ENCODE measurements at regions not wholly inside any gene's neighbourhood (a gene's known extent, or its start where the extent isn't known, plus 50 kb on each side); places are given as distances from the start of the nearest gene placed in this dataset.
"Not testable (repeated sequence)": the region's sequence is repeated elsewhere in the genome, so short reads cannot be mapped to it uniquely, and the experiment has no call there.

DNA sequence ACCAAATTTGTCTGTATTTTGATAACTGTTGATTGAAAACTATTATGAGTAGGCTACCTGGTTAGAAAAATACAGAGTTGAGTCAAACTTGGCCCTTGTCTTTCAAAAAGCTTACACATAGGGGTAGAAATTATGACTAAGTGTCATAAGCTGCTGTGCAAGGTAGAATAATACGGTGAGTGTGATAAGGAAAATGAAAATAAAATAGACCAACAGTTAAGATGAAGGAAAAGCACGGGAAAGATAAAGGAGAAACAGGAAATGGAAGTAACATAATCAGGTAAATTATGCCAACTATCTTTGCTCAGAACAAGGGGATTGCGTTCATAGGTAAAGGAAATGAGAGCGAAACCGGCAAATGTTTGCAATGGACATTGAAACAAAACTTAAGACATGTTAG is 302.5 kb downstream of the PCDH7 start:
- no peak for DNase-seq

DNA sequence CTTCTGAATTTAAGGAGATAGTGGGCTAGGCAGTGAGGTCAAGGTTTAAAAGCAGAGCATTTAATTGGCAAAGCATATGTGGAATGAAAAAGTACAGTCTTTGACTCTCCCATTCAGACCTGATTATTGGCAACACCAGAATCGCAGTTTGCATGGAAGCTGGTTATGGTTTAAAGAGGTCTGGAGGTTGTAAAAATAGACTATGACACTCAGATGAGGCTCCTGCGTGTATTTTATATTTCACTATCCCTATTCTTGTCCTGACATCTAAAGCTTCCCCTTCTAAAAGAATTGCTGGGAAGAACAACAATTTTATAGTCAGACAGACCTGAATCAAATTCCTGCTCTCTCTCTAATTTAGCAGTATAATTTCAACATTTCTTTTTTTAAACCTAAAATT is 302.9 kb downstream of the PCDH7 start:
- DNase-seq, result no peak

DNA sequence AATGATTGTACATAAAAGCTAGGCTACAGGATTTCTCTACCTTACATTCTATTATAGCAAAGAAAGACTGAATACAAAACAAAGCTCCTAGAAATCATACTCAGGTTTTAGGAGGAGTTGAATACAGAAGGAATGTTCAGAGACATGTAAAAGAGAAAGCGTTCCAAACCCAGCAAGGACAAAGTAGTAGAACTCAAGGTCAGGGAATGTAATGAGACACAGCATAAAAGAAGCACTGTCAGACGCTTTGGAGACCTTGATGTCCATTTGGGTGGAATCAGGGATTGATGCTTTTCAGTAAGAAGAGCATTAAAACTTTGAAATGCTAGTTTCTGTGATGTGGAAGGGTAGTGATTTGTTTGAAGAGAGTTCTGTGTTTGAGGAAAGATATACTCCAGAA is 303.6 kb downstream of the PCDH7 start:
- DNase-seq, result no peak

DNA sequence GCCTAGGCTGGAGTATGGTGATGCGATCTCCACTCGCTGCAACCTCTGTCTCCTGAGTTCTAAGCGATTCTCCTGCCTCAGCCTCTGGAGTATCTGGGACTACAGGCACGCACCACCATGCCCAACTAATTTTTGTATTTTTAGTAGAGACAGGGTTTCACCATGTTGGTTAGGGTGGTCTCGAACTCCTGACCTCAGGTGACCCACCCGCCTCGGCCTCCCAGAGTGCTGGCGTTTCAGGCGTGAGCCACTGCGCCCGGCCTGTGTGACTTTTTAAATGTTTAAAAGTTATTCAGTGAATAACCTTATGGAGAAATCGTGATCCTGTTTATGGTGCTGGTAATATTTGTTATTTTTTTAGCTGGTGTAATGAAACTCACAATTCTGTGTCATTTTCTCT is 304.6 kb downstream of the PCDH7 start:
- DNase-seq, result not testable (repeated sequence)

DNA sequence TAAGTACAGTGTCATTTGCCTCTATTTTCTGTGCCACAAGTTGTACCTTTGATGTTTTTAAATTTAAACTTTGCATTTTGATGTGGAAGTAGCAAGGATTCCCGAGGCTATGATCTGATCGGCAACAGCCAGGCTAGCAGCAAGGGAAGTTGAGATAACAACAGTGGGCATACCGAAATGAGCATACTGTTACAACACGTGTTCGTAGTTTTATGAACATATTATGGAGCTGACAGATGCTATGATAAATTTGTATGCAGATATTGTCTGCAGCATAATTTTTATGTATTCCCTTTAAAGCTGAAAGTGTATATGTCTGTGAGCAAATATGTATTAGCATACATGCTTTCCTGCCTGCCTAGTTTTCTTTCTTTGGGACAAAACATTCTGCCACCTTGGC is 306.1 kb downstream of the PCDH7 start:
- DNase-seq, result no peak

DNA sequence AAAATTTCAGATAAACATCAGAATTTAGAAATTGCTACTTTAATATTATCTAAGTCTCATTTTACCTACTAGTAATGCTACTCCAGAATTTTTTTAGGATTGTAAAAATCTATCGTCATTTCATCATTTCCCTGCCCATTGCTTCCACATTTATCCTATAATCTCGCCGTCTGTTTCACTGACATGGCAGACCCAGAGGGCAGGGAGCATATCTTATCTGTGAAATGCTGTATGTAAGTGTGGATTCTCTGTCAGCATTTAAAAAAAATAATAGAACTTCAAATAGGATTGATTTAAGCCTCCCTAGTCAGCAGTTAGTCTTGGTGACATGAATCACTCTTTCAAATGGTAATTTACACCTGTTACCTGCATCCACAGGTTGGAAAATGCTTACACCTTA is 314.4 kb downstream of the PCDH7 start:
- DNase-seq, result no peak

DNA sequence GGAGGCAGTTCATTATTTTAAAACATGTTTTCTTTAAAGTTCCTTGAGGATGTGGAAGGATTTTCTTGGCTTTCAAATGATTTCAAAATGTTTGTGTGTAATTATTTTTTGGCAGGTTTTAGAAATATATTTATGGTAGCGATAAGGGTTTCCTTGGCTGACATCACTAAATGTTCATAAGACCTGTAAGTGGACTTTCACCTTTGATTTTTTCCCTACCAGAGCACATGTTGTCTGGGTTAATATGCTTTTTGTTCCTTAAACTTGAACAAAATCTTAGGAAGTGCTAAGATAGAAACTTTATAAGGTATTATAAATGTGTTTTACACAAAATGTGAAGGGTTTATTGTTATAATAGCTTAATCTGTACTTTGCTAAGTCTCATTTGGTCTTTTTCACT is 315.6 kb downstream of the PCDH7 start:
- DNase-seq, result no peak

DNA sequence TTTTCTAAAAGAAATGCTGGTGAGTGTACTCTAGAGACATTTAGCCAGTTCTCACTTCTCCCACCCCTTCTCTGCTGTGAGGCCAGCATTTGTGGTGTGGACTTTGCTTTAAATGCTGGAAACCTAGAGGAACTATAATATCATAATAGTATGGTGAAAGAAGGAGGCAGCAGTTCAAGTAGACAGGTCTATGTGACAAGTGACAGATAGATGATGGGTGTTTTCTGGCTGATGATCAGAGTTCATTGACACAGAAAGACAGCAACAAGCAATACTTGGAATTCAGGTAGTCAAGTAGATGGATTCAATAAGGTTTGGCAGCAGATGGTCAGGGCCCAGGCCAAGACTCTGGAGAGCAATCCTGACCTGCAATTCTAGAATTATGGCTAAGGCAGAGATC is 317.5 kb downstream of the PCDH7 start:
- no peak for DNase-seq

DNA sequence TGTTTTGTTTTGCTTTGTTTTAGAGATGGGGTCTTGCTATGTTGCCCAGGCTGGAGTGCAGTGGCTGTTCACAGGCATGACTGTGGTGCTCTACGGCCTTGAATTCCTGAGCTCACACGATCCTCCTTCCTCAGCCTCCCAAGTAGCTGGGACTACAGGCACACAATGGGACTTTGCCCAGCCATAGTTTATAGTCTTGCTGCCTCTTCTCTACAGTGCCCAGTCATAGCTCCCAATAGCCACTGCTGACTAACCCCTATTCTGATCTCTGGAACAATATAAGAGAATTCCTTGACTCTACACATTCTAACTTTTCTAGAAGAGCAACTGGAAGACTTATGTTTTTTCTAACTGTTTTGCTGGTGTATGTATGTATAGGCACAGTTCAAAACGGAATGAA is 319.2 kb downstream of the PCDH7 start:
- DNase-seq, result no peak

DNA sequence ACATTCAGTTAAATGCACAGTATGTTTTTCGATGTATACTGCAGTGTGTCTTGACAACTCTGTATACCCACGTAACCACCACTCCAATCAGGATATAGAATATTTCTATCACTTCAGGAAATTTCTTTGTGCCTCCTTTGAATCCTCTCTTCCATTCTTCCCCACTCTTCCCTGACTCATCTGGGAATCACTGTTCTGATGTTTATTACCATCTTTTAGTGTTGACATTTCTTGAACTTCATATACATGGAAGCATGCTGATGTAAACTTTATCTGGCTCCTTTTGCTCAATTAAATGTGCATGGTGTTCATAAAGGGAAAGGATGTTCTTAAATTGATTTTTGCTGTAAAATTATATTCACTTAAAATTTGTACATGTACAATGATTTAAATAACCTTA is 319.9 kb downstream of the PCDH7 start:
- DNase-seq, result no peak

DNA sequence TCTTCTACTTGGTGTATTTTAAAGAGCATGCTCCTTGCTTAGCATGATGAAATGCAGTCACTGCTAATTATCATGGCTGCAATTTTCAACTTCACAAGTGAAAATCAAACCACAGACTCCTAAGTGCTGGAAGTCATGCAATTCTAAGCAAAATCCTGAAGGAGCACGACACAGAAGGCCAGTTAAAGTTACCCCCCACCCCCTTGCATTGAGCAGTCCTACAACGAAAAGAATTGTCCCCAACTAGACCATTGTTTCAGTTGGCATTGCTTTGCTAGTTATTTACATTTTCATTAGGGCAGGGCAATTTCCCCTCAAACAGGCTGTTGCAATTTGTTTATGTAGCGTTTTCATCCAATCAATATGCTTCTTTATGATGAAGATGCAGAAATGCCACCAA is 321.2 kb downstream of the PCDH7 start:
- no peak for DNase-seq

DNA sequence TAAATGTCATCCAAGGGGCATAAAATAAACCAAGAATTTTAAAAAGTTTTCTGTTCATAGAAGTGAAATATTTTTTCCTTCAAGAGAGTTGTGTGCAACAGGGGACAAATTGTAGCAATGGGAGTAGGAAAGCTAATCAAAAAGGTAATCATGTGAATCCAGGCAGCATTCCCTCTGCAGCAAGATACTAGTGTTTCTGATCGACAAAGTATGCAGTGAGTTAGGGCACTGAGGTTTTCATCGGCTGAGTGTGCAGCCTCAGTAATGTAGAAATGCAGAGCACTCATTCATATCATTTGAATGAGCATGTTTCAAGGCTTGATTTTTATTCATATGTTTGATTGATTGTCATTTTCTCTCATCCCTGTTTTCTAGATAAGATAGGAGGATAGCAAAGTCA is 321.7 kb downstream of the PCDH7 start:
- no peak for DNase-seq

DNA sequence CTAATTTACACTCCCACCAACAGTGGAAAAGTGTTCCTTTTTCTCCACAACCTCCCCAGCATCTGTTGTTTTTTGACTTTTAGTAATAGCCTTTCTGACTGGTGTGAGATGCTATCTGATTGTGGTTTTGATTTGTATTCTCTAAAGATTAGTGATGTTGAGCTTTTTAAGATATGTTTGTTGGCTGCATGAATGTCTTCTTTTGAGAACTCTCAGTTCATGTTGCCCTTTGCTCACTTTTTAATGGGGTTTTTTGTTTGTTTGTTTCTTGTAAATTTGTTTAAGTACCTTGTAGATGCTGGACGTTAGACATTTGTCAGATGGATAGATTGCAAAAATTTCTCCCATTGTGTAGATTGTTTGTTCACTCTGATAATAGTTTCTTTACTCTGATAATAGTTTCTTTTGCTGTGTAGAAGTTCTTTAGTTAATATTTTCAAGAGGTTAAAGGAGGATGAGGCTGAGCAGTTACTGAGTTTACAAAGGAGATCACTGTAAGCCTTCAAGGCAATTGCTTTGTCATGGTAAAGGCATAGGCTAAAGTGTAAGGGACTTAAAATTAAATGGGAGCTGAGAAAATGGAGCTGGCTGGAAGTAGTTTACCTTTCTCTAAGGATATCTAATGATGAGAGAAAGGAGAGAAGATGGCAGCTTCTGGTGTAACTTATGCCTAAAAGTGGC is 323.4 kb downstream of the PCDH7 start:
- no peak for DNase-seq

DNA sequence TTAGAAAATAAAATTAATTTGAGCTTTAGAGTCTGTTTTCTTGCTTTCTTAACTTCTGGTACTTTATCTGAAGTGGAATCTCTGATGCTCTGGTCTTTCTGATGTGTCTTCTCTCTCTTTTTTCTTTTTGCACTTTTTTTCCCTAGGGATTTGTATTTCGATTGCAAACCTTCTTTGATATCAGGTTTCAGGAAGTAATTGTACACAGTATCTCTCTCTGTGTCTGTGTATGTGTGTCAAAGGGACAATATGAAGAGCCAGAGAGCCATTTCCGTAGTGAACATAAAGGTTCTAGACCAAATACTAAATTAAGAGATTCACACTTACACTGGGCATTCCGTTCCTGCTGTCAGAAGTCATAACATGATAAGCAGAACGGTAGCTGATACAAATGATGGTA is 325.0 kb downstream of the PCDH7 start:
- DNase-seq, result no peak

DNA sequence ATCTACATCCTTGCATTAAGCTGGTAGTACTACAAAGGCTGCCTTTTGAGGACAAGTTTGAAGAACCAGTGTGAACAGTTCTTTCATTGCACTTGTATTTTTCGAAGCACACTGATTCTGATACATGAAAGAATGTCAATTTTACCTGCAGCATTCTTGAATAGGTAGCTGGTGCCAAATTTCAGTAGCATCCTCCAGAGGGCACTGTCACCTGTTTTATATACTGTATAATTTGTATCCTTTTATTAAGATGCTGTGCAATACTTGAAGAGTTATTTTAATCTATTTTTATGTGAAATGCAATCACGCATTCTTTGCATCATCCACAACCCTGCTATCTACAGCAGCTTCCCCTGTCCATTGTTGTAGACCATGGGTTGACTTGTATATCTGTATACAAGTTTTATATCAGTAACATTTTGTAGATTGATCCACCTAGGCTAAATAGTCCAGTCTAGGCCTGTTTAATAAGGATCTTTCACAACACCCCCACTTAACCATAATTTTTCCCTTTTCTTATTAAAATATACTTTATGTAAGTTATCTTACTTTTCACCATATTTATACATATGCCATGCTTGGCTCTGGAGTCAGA is 325.7 kb downstream of the PCDH7 start:
- no peak for DNase-seq

DNA sequence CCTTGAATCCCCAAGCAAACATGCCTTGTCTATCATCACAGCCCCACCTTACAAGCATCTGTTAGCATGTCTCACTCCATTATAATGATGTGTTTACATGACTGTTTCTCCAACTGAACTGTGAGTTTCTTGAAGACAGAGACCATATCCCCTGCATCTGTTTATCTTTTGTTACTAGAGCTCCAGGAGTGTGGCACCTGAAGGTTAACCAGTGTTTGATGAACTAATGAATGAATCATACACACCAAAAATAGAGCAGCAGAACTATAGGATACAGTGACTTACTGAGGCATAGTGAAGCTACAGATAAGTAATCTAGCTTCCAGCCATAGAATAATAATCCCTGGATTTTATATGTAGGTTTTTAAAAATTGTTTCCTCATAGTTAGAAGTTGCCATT is 331.0 kb downstream of the PCDH7 start:
- no peak for DNase-seq

DNA sequence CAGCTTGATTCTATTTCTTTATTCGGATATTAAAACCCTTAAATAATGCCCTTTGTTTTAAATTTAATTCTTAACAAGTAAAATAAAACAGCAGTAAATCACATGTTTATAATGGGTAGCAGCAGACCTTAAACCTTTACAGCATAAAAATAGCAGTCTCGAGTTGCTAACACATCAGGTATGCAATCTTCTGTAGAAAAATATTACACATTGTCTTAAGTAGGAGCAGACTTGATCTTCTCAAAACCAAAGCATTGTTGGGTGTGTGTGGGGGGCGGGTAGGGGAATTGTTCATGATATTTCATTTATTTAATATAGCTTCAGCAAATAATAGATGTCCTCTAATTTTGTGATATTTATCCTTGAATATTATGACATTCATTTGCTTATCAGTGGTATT is 331.4 kb downstream of the PCDH7 start:
- no peak for DNase-seq

DNA sequence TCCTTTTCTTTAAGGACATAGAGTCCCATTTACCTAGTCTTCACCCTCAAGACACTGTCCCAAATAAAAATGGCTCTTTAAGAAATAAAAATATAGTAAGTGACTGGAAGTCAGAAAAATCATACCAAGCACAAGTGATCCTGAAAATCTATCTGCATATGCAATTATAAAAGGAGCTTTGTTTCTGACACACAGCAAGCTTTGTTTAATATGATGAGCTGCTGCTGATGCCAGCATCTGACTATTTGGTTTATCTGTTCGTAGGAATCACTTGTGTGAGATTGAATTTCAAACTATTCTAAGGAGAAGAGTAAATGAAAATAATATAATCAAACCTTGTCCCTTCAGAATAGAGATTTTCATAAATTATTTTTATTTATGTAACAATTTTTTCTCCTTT is 332.4 kb downstream of the PCDH7 start:
- DNase-seq, result no peak

DNA sequence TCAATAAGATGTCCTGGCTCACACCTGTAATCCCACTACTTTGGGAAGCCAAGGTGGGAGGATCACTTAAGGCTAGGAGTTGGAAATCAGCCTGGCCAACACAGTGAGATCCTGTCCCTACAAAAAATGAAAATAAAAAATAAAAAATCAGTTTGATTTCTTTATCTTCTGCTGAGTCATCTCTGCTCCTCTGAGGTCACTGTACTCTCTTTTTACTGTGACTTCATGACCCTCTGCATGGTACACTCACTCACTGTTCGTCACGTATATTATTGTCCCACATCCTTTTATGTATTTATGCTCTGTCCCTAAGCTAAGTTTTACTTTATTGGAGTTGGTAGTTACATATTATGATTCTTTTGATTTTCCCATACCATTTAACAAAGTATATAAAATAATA is 333.3 kb downstream of the PCDH7 start:
- no peak for DNase-seq

DNA sequence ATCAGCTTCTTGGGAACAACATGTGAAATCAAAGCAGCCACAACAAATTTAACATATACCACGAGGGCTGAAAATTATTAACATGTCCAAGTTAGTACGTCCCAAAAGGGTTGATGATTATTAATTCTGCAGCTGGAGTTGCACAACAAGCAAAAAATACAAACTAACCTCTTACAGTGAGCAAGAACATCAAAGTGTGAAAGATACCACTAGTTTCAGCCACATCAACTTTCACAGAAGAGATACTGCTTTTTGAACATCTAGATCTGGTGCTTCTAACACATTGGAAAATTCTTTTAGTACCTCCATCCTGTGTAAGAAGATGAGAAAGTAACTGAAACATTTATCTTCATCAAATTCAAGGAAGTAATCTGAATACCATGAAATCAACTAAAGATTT is 334.1 kb downstream of the PCDH7 start:
- no peak for DNase-seq

DNA sequence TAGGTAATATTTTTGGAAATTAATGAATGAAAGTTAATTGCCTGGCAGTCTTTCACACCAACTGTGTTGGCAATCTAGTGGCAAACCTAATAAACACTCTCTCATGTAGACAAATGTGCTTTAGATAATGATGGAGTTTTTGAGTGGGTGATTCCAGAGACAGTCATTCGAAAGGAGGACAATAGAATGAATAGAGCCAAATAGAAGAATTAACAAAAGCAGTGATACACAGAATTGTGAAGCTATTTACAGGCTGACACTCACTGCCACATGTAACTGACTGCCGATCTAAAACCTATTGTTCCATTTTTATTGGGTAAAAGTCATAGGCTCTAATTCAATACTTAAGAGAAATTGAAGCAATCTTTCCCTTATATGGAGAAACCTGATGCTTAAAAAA is 338.5 kb downstream of the PCDH7 start:
- no peak for DNase-seq

DNA sequence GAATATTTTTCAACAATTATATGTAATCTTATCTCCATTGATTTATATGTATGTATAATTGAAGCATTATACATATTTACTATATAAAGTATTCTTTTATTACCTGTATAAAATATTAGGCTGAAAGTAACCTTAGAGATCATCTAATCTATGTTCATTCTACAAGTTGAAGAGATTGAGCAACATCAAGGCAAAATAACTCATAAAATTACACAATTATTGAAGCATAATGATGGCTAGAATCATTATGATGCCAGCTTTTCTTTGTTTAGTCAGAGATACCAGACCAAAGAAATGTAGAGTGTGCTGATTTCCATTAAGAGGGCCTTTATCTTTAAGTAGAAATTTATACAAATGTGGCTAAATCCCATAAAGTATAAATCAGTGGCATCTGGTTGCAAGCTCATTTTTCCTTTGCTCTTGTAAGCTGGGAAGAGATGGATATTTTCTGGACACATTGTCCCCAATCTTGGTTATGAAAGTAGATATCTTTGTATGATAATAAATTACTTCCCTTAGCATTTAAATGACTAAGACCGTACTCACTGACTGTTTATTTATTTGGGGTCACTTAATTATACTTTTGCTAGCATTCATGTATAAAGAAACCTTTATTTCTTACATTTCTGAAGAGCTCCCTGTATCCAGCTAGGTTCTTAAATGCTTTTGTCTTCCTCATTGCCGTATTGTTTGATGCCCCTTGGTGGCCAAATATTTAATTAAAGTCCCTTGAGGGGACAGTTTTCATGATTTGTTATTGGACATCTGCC is 339.8 kb downstream of the PCDH7 start:
- no peak for DNase-seq

DNA sequence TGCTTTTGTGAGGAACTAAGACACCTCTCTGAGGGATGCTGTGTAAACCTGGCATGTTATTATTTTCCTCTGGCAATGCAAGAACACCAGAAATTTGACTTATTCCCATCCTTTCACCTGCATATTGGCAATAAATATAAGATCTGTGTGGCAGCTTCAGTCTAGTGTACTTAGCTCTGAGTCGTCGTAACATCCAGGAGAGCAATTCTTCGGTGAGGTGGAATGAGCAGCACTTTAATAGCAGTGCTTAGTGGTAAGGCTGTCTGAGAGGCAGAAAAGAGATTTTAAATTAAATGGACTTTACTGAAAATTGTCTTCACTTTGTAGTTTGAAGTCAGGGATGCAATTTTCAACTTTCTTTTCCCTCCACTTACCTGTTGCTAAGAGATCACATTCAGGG is 344.9 kb downstream of the PCDH7 start:
- no peak for DNase-seq

DNA sequence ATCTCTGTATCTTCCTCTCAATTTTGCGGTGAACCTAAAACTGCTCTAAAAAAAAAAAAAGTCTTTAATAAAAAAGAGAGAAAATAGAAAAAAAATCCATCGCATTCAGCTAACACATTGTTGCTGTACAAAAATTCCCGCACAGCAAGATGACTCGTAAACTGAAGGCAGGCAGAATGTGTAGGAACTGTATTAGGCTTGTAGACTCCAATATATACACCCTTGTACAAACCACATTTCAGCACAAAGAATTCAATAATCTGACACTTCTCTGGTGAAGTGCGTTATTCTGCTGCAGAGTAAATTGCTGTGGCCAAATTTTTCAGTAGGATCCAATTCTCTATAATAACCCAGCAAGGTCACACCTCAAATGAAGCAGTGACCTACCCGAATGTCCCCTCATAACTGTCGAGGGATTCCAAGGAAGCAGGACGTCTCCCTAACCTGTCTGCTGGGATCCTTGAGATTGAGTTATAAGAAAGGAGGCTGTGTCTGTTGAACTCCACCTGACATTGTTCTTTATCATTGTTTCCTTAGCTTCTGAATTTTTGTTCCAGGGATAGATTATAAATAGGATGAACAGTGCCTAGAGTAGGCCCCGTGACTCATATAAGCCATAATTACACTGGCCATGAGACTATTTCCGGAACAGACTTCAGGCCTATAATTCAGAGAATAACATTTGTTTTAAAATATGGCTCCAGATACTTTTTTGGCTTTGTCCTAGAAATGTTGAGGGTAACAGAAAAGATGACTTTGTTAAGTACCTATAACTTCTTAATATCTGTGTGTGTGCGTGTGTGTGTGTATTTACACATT is 348.3 kb downstream of the PCDH7 start:
- DNase-seq, result no peak

All from GOT3 (cell line).